Endodermal cell (in vitro differentiated cells): ENCODE measurements at regions not wholly inside any gene's neighbourhood (a gene's known extent, or its start where the extent isn't known, plus 50 kb on each side); places are given as distances from the start of the nearest gene placed in this dataset.

Source experiments
- DNase-seq: peaks from one replicate; pipeline ENCODE4 v3.0.0-alpha.2; 2017
- H3K27ac ChIP-seq: 2 replicates; pipeline ENCODE4 v1.5.1; 2013; ENCODE audit warnings: mild to moderate bottlenecking, low read depth, low read length, moderate library complexity
- H3K27me3 ChIP-seq: 2 replicates; pipeline ENCODE4 v1.6.1; 2013; ENCODE audit warnings: mild to moderate bottlenecking, low read length, moderate library complexity; ENCODE audit not compliant: insufficient read depth, control insufficient read depth, poor library complexity, severe bottlenecking
- H3K36me3 ChIP-seq: 2 replicates; pipeline ENCODE4 v1.7.0; 2013; ENCODE audit warnings: mild to moderate bottlenecking, low read length, moderate library complexity; ENCODE audit not compliant: control insufficient read depth, insufficient read depth
- H3K4me1 ChIP-seq: one replicate; pipeline ENCODE4 v1.7.0; 2013; ENCODE audit warnings: low read length; ENCODE audit not compliant: control insufficient read depth, insufficient read depth
- H3K4me3 ChIP-seq: 2 replicates; pipeline ENCODE4 v1.5.1; 2013; ENCODE audit warnings: mild to moderate bottlenecking, low read length, moderate library complexity
- H3K9ac ChIP-seq: 2 replicates; pipeline ENCODE4 v1.6.1; 2013; ENCODE audit warnings: mild to moderate bottlenecking, low read length, moderate library complexity; ENCODE audit not compliant: poor library complexity, severe bottlenecking; ENCODE audit errors: extremely low read depth
- H3K9me3 ChIP-seq: 2 replicates; pipeline ENCODE4 v1.6.1; 2013; ENCODE audit warnings: mild to moderate bottlenecking, low read length, moderate library complexity; ENCODE audit not compliant: control insufficient read depth
- H3K27ac Mint-ChIP-seq: 2 replicates; pipeline ENCODE4 v1.8.0; 2020; ENCODE audit warnings: mixed read lengths
- H3K27me3 Mint-ChIP-seq: 2 replicates; pipeline ENCODE4 v1.8.0; 2021; ENCODE audit warnings: mild to moderate bottlenecking, mixed read lengths; ENCODE audit not compliant: insufficient read depth
- H3K36me3 Mint-ChIP-seq: 2 replicates; pipeline ENCODE4 v1.8.0; 2020; ENCODE audit warnings: low read depth, mixed read lengths
- H3K4me1 Mint-ChIP-seq: 2 replicates; pipeline ENCODE4 v1.8.0; 2020; ENCODE audit warnings: mixed read lengths
- H3K4me3 Mint-ChIP-seq: 2 replicates; pipeline ENCODE4 v1.8.0; 2020; ENCODE audit warnings: mild to moderate bottlenecking, moderate library complexity, mixed read lengths
- H3K9me3 Mint-ChIP-seq: 2 replicates; pipeline ENCODE4 v1.8.0; 2020; ENCODE audit warnings: mild to moderate bottlenecking, mixed read lengths
- WGBS, 2 experiments: methylation state at CpG; one replicate each; pipeline versions ENCODE4 v1.1.5 to v1.1.7; 2013; ENCODE audit warnings: missing lambda C conversion rate in 2 of 2, mixed read lengths in 1 of 2; ENCODE audit not compliant: insufficient coverage in 1 of 2, insufficient read length in 1 of 2; 5-methylcytosine and 5-hydroxymethylcytosine counted together
- TF ChIP-seq, protein P1 (sequence below): fragments of 200-600 bp; sonication (generic); conservative IDR thresholded peaks from 2 replicates; pipeline ENCODE4 v1.5.0; 2021; ENCODE audit warnings: antibody characterized with exemption, mild to moderate bottlenecking

DNA sequence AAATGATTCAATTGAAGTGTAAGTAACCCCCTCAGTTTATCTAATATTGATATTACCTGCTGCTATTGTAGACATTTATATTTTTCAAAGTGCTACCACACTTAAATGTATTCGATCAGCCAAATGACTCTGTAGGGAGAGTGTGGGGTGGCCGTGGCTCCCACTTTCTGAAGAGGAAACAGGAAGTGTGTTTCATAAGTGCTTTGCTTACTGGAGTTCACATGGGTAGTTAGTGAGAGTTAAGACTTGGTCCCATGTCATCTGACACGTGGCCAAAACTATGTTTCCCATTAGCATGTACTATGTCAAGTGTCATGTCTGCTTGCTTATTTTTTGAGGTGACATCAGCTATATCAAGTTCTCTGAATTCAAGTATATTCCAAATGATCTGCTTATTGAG, 308.1 kb upstream of the GATB start:
- no peak overlapping the region for H3K27ac Mint-ChIP-seq
- H3K9ac ChIP-seq: no peak overlapping the region
- no peak overlapping the region for H3K27ac ChIP-seq
- H3K4me1 ChIP-seq: peaks cover 6% of the 10 kb centered on the region
- no peaks in the 10 kb centered on the region for H3K9me3 Mint-ChIP-seq
- peaks cover 6% of the 10 kb centered on the region for H3K4me1 Mint-ChIP-seq
- peaks cover 5% of the 10 kb centered on the region for H3K27me3 ChIP-seq
- DNase-seq: no peak
- WGBS, 2 experiments: 90 to 100% methylated on average over 2 to 3 of the region's 3 CpGs
- no peak overlapping the region for H3K4me3 Mint-ChIP-seq
- H3K27me3 Mint-ChIP-seq: peaks cover 5% of the 10 kb centered on the region
- H3K9me3 ChIP-seq: no peaks in the 10 kb centered on the region
- H3K36me3 Mint-ChIP-seq: no peaks in the 10 kb centered on the region
- TF ChIP-seq, protein P1, sequence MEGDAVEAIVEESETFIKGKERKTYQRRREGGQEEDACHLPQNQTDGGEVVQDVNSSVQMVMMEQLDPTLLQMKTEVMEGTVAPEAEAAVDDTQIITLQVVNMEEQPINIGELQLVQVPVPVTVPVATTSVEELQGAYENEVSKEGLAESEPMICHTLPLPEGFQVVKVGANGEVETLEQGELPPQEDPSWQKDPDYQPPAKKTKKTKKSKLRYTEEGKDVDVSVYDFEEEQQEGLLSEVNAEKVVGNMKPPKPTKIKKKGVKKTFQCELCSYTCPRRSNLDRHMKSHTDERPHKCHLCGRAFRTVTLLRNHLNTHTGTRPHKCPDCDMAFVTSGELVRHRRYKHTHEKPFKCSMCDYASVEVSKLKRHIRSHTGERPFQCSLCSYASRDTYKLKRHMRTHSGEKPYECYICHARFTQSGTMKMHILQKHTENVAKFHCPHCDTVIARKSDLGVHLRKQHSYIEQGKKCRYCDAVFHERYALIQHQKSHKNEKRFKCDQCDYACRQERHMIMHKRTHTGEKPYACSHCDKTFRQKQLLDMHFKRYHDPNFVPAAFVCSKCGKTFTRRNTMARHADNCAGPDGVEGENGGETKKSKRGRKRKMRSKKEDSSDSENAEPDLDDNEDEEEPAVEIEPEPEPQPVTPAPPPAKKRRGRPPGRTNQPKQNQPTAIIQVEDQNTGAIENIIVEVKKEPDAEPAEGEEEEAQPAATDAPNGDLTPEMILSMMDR: no peak
- no peaks in the 10 kb centered on the region for H3K36me3 ChIP-seq
- H3K4me3 ChIP-seq: no peak overlapping the region

DNA sequence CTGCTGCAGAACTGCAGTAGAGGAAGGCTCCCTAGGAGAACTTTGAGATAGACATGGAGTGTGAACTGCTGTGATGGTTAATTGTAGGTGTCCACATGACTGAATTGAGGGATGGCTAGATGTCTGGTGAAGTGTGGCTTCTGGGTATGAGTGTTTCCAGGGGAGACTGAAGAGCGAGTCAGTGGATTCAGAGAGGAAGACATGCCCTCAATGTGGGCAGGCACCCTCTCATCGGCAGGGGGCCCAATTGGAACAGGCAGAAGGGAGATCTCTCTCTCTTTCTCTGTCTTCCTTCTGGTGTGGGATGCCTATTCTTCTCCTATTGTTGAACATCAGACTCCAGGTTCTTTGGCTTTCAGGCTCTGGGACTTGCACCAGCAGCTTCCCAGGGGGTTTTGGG, 304.7 kb upstream of the GATB start:
- Histone ChIP-seq H3K27ac (no peak overlapping the region), H3K36me3 (no peaks in the 10 kb centered on the region), H3K4me1 (no peaks in the 10 kb centered on the region), H3K9ac (no peak overlapping the region), H3K4me3 (no peak overlapping the region), H3K9me3 (no peaks in the 10 kb centered on the region), H3K27me3 (peaks cover 5% of the 10 kb centered on the region)
- no peaks in the 10 kb centered on the region for H3K36me3 Mint-ChIP-seq
- H3K27me3 Mint-ChIP-seq: peaks cover 2% of the 10 kb centered on the region
- no peaks in the 10 kb centered on the region for H3K9me3 Mint-ChIP-seq
- DNase-seq: no peak
- WGBS, 2 experiments: 91% methylated on average over 2 of the region's 2 CpGs; no CpG with 5 or more reads in 1 of the 2 experiments
- no peak overlapping the region for H3K27ac Mint-ChIP-seq
- no peaks in the 10 kb centered on the region for H3K4me1 Mint-ChIP-seq
- TF ChIP-seq, protein P1: no peak
- no peak overlapping the region for H3K4me3 Mint-ChIP-seq

DNA sequence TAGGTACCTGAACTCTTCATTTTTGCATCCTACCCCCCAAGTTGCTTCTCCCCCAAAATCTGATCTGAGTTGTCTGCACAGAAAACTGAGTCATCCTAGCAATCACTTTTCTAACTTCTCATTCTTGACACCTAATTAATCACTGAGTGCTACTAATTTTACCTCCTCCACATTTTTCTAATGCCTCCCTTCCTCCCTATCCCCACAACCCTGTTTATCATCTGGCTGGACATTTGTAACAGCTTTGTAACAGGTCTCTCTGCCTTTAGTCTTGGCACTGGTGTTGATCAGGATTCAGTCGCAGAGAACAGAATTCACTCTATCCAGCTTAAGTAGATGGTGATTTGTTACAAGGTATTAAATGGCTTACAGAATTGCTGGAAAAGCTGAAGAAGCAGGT, 303.9 kb upstream of the GATB start:
- Histone ChIP-seq H3K27me3 (peaks cover 5% of the 10 kb centered on the region), H3K9ac (no peak overlapping the region), H3K4me3 (no peak overlapping the region), H3K9me3 (no peaks in the 10 kb centered on the region), H3K4me1 (no peaks in the 10 kb centered on the region), H3K27ac (no peak overlapping the region), H3K36me3 (no peaks in the 10 kb centered on the region)
- WGBS, 2 experiments: 97 to 100% methylated on average over 1 of the region's 1 CpG
- no peaks in the 10 kb centered on the region for H3K36me3 Mint-ChIP-seq
- H3K27me3 Mint-ChIP-seq: peaks cover 2% of the 10 kb centered on the region
- no peaks in the 10 kb centered on the region for H3K9me3 Mint-ChIP-seq
- DNase-seq: no peak
- no peak overlapping the region for H3K4me3 Mint-ChIP-seq
- no peaks in the 10 kb centered on the region for H3K4me1 Mint-ChIP-seq
- TF ChIP-seq, protein P1: no peak
- H3K27ac Mint-ChIP-seq: no peak overlapping the region
